Left ventricle myocardium inferior (tissue), 1 donor: ENCODE measurements at regions not wholly inside any gene's neighbourhood (a gene's known extent, or its start where the extent isn't known, plus 50 kb on each side); places are given as distances from the start of the nearest gene placed in this dataset.

Experiments
- DNase-seq: peaks from one replicate; pipeline ENCODE4 v3.0.0-alpha.2; 2020
- H3K27ac ChIP-seq: fragments of 200-600 bp; replicated peaks from 2 replicates; pipeline ENCODE4 v1.8.0; 2021
- H3K27me3 ChIP-seq: fragments of 200-600 bp; 2 replicates; pipeline ENCODE4 v1.8.0; 2021; ENCODE audit warnings: low read depth
- H3K36me3 ChIP-seq: fragments of 200-600 bp; 2 replicates; pipeline ENCODE4 v1.8.0; 2021
- H3K4me1 ChIP-seq: fragments of 200-600 bp; 2 replicates; pipeline ENCODE4 v1.8.0; 2021
- H3K4me3 ChIP-seq: fragments of 200-600 bp; 2 replicates; pipeline ENCODE4 v1.8.0; 2021; ENCODE audit warnings: mild to moderate bottlenecking, moderate library complexity
- H3K9me3 ChIP-seq: fragments of 200-600 bp; replicated peaks from 2 replicates; pipeline ENCODE4 v1.8.0; 2021
- CTCF ChIP-seq: fragments of 200-600 bp; IDR thresholded peaks from 2 replicates; pipeline ENCODE4 v1.8.0; 2021; ENCODE audit warnings: antibody characterized with exemption, mild to moderate bottlenecking, borderline replicate concordance
- intact Hi-C: fragments of 100-400 bp; cut with micrococcal nuclease; formaldehyde crosslinking; loops from one replicate; pipeline ENCODE4 v1.11.0; 2022
- donor health status: DM: no; HTN: yes; CAD: no; lungs with severe emphysema.

GRCh38 chr16:63292036-63292435, 1255.8 kb upstream of the CDH8 start:
- Histone ChIP-seq H3K27ac (no peak overlapping the region), H3K36me3 (no peaks in the 10 kb centered on the region), H3K9me3 (no peaks in the 10 kb centered on the region), H3K4me1 (peaks cover 7% of the 10 kb centered on the region), H3K4me3 (no peak overlapping the region), H3K27me3 (no peaks in the 10 kb centered on the region)
- intact Hi-C loops, result no loop called here
- no peak for DNase-seq
- TF ChIP-seq CTCF, result no peak

- H3K4me1 ChIP-seq, result peaks cover 13% of the 10 kb centered on the region
- DNase-seq, result no peak
- H3K9me3 ChIP-seq, result no peaks in the 10 kb centered on the region
- H3K4me3 ChIP-seq, result no peak overlapping the region
- H3K36me3 ChIP-seq, result no peaks in the 10 kb centered on the region
- peak; percentile 84 for TF ChIP-seq CTCF
- intact Hi-C loops, result no loop called here
- H3K27ac ChIP-seq, result no peak overlapping the region
- no peaks in the 10 kb centered on the region for H3K27me3 ChIP-seq
Observed at GRCh38 chr16:63289834-63290460, 1253.7 kb upstream of the CDH8 start.

- no peak overlapping the region for H3K4me3 ChIP-seq
- no peaks in the 10 kb centered on the region for H3K27me3 ChIP-seq
- H3K27ac ChIP-seq, result no peak overlapping the region
- intact Hi-C loops, result no loop called here
- TF ChIP-seq CTCF, result no peak
- no peaks in the 10 kb centered on the region for H3K36me3 ChIP-seq
- no peaks in the 10 kb centered on the region for H3K9me3 ChIP-seq
- H3K4me1 ChIP-seq, result peaks cover 13% of the 10 kb centered on the region
- no peak for DNase-seq
Observed at GRCh38 chr16:63287401-63287800, 1251.2 kb upstream of the CDH8 start.

GRCh38 chr16:63283721-63284120, 1247.5 kb upstream of the CDH8 start:
- intact Hi-C loops, result no loop called here

GRCh38 chr16:63244631-63245030, 1208.4 kb upstream of the CDH8 start:
- intact Hi-C loops, result no loop called here

More at GRCh38 chr16:63283721-63284120, 1247.5 kb upstream of the CDH8 start:
- H3K4me3 ChIP-seq, result no peak overlapping the region
- DNase-seq, result no peak
- no peaks in the 10 kb centered on the region for H3K27me3 ChIP-seq
- no peaks in the 10 kb centered on the region for H3K36me3 ChIP-seq
- H3K9me3 ChIP-seq, result no peaks in the 10 kb centered on the region
- peaks cover 6% of the 10 kb centered on the region for H3K4me1 ChIP-seq
- H3K27ac ChIP-seq, result no peak overlapping the region
- TF ChIP-seq CTCF, result no peak

More at GRCh38 chr16:63244631-63245030, 1208.4 kb upstream of the CDH8 start:
- H3K9me3 ChIP-seq, result no peaks in the 10 kb centered on the region
- no peak overlapping the region for H3K4me3 ChIP-seq
- no peaks in the 10 kb centered on the region for H3K27me3 ChIP-seq
- no peaks in the 10 kb centered on the region for H3K36me3 ChIP-seq
- TF ChIP-seq CTCF, result no peak
- no peaks in the 10 kb centered on the region for H3K4me1 ChIP-seq
- no peak overlapping the region for H3K27ac ChIP-seq
- no peak for DNase-seq
